Stimulated activated CD4-positive, alpha-beta T cell treated with anti-CD3 and anti-CD28 coated beads, Interleukin-1b, Interleukin-23, amount 100 ng/mL, for 4 hours (primary cell): ENCODE measurements at regions not wholly inside any gene's neighbourhood (a gene's known extent, or its start where the extent isn't known, plus 50 kb on each side); places are given as distances from the start of the nearest gene placed in this dataset.
"Not testable (repeated sequence)": the region's sequence is repeated elsewhere in the genome, so short reads cannot be mapped to it uniquely, and the experiment has no call there.

Source experiments
- DNase-seq, 2 donors: peaks; one replicate each; pipeline ENCODE4 v3.0.0-alpha.2; 2020; ENCODE audit warnings: low read depth in 2 of 2

DNA sequence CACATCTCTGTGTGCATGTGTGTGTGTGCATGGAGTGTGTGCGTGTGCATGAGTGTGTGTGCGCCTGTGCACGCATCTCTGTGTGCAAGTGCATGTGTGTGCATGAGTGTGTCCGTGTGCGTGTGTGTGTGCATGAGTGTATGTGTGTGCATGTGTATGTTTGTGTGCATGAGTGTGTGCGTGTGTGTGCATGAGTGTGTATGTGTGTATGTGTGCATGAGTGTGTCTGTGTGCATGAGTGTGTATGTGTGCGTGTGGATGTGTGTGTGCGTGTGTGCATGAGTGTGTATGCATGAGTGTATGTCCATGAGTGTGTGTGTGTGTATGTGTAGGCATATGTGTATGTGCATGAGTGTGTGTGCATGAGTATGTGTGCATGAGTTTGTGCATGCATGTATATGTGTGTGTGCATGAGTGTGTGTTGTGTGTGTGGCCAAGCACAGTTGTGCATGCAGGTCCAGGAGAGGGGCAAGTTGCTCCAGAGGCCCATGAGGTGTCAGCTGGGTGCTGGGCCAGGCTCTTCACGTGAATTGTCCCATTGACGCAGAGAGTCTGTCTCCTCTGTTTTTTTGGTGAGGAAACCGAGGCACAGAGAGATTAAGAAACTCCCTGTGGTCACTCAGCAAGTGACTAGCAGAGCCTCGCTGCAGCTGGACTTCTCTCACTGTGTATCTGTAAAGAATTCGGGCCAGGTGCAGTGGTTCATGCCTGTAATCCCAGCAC lies 75.5 kb downstream of the ASB1 start:
- no peak for DNase-seq

DNA sequence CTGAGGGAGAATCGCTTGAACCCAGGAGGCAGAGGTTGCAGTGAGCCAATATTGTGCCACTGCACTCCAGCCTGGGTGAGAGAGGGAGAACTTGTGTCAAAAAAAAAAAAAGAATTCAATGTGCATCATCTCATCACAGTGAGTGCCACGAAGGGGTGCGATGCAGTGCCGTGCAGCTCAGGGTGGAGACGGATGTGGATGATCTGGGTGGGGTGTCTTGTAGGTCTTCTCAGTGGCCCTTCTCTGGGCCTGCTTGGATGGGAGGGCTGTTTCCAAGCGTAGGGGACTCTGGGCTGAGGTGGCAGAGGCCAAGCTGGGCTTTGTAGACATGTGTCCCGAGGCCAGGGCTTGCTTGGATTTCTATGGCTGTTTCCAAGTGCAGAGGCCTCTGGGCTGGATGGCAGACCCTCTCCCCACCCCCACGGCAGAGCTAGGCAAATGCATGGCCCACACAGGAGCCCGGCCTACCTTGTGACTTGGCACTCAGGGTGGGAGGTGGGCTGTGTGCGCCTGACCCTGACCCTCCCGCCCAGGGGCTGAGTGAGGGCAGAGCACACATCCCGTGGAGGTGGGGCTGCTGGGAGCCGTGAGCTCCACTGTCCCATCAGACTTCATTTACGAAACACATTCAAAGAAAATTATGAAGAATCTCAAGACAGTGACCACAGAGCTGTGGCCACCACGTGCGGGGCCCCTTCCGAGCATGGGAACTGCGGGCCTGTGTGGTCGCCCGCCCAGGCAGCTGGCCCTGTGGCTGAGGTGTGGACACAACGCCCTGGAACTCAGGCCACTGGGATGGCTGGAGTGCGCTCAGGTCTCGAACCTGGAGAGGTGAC lies 76.4 kb downstream of the ASB1 start:
- no peak for DNase-seq

DNA sequence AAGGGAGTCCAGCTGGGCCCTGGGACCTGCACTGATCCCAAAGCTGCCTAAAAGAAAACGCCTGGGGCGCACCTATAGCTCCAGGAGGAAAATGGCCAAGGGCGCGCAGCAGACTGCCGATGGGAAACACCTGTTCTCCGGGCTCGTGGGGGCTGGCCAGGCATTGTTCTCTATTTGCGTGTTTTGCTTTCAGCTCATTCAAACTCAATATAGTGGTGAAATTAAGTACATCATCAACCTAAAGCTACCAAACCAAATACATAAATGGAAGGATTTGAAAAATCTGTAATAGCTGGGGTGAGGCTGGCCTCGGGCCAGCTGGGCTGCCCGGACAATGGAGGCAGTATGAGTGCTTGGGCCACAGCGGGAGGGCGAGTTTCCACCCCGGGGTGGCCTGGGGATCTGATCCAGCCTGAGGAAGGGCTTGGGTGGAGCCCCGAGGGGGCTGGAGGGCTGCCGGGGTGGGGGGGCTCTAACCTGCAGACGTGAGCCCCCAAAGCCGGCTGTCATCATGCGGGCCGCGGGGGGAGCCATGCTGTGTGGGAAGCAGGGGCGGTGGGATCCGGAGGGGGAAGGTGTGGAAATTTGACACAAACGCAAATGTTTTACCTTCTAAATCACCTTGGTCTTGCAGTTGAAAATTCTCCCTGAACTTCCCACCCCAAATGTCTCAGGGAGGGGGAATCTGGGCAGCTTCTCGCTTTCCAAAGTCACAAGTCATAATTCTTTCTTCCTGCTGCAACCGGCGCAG lies 77.6 kb downstream of the ASB1 start:
- DNase-seq = no peak

DNA sequence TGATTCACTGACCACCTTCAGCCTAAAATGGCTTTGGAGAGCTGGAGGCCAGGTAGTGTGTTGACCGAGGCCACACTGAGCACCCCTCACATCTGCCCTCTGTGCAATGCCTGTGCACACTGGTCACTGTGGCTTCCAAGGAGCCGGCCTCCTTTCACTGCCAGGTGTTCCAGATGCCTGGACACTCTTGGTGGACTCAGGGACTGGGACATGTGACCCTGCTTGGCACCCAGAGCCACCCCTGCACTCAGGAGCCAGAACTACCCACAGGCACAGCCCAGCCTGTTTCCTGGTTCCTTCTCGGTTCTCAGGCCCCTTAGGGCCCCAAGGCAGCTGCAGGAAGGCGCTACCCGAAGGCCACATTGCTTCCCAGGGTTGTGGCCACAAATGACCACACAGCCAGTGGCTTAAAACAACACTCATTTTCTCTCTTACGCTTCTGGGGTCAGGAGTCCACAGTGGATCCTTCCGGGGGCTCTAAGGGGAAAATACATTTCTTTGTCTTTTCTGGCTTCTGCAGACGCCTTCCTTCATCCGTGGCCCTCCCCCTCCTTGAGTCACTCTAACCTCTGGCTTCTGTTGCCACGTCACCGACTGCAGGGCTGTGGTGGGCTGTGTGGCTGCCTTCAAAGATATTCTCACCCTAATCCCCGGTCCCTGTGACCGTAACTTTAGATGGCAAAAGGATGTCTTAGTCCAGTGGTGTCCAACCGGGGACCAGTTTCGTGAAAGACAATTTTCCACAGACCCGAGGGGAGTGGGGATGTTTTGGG lies 78.6 kb downstream of the ASB1 start:
- DNase-seq = no peak

DNA sequence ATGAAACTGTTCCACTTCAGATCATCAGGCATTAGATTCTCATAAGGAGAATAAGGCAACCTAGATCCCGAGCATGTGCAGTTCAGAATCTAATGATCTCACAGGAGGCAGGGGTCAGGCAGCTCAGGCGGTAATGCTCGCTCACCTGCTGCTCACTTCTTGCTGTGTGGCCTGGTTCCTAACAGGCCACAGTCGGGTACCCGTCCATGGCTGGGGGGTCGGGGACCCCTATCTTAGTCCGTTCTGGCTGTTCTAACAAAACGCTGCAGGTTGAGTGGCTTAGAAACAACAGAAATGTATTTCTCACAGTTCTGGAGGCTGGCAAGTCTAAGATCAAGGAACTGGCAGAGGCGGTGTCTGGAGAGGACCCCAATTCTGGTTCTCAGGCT lies 79.2 kb downstream of the ASB1 start:
- no peak for DNase-seq

DNA sequence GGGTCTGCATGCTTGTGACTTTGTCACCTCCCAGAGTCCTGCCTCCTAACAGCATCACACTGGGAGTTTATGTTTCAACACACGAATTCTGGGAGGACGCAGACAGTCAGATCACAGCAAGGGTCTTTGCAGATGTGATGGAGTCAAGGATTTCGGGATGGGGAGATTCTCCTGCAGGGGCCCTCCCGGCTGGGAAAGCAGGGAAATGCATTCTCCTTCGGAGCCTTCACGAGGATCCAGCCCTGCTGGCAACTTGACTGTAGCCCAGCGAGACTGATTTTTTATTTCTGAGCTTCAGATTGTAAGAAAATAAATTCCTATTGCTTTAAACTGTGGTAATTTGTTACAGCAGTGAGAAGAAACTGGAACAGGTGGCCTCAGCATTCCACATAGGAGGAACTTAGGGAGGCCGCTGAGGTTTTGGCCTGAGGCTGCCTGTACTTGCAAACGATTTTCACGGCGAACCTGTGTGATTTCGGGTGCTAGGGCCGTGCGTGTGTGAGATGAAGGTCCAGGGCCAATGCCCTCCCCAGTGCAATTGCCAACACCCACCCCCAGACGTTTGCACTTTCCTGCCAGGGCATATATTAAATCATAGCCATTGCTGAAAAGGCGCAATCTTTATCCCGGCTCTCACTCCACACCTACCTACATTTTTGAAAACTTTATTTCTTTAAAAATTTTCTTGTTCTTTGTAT lies 79.8 kb downstream of the ASB1 start:
- no peak for DNase-seq

DNA sequence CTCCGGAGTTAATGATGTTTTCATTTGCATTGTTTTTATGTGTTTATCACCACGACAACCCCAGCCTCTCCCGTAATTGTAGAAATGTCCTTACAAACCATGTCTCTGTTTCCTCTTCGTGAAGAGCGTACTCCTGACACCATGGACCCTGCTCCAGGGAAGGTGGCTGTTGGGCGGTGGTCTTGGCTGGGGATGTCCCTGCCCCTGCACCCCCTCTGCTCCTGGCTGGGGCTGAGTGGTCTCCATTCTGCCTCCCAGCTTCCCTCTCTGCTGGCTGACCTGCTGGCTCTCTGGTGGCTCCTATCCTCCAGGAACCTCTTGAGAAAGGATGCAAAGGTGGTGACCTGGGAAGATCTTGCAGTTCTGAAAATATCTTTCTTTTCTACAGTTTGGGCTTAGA lies 81.1 kb downstream of the ASB1 start:
- DNase-seq = no peak

DNA sequence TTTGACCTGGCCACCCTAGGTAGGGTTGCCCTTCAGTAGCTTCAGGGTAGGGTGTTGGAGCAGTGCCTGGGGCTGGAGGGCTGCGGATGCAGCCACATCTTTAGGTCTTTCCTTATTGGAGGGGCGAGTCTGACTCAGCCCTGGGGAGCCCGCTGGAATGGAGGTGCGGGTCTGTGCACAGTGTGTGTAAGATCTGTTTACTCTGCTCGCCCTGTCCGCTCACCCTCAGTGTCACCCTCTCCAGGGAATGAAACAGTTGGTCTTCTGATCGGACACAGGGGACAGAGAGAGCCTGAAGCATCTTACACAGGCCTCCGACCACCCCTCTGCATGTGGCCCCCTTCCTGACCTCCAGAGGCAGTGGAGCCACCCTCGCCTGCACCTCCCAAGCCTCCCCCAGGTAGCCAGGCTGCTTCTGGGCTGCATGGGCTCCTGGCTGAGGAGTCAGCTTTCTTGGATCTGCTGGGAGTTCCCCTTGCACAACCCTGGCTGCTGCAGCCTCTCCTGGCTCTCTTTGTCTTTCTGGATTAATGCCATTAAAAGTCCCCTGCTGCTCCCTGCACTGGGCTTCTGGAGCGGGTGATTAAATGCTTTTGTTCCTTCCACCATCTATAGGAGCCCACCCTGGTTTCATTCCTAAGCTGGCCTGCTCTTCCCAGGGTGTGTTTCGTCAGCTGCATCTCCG lies 82.6 kb downstream of the ASB1 start:
- no peak for DNase-seq

DNA sequence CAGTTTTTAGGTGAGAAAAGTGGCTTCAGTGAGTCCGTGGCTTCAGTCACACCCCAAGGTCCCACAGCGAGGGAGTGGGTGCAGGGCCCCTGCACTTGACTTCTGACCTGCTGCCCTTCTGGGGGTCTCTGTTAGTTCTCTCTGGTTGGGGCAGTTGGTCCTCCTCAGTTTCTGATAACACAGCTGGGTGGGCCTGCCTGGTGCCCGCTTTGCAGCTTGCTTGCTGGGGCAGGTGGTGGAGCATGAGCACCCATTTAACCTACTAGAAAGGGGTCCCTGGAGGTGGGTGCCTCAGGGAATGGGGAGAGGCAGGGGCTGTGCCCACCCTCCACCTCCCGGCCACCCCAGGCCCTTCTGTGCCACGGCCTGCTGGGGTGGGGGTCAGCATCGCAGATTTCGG lies 83.2 kb downstream of the ASB1 start:
- DNase-seq = no peak

DNA sequence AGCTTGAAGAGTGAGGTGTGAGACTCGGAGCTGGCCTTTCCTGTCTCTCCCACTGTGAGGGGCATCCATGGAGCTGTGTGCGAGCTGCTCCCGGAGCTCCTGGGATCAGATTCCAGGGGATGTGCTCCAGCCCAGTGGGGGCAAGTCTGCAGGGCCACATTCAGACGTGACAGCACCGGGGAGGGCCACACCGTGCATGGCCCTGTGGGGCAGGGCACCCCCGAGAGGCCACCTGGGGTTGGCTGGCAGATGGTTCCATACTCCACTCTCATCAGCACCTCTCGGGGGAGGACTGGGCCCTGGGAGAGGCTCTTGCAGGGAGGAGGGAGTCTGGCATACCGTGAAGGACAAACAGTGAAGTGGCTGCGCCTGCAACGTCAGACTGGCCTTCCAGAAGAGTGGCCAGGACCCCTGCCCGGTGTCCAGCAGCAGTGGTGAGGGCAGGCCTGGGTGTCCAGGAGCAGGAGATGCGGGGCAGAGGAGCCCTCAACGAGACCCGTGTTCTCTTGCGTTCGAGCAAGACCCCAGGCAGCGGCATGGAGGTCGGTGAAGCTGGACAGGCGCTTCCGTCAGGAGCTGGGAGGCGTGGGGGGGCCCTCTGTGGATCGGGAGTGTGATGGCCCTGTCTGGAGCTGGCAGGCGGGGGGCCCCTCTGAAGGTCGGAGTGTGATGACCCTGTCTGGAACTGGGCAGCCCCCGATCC lies 84.3 kb downstream of the ASB1 start:
- DNase-seq = no peak

DNA sequence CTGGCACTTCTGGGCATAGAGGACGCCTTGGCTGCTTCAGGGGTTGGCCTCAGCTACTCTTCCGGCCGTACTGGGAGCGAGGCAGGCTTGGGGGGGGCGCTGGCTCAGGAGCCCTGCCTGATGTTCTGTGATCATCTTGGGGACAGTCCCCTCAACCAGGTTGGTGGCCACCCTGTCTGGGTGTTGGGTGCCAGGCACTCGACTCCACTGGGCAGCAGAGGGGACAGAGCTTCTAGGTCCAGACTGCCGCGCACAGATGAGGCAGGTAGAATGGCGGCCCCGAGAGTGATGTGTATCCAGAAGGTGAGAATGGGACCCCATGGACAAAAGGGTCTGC lies 84.9 kb downstream of the ASB1 start:
- no peak for DNase-seq

DNA sequence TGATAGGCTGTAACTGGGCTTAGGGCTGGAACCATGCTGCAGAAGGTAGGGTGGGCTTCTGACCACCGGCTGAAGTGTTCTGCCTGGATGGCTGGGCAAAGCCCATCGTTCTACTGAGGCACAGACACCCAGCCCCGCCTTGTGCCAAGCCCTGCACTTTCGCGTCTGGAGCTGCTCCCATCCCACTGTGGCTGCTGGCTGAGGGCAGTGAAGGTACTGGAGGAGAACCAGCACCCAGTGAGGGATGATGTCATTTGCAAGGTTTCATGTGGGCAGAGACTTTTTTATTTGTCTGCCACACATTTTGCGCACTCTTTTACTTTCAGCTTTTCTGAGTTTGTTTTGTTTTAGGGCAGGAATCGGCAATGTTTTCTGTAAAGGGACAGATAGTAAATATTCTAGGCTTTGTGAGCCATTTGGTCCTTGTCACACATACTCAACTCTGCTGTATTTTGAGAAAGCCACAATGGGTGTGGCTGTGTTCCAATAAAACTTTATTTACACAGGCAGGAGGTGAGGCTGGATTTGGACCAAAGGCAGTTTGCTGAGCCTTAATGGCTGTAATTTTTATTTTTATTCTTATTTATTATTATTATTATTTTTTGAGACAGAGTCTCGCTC lies 85.6 kb downstream of the ASB1 start:
- no peak for DNase-seq

DNA sequence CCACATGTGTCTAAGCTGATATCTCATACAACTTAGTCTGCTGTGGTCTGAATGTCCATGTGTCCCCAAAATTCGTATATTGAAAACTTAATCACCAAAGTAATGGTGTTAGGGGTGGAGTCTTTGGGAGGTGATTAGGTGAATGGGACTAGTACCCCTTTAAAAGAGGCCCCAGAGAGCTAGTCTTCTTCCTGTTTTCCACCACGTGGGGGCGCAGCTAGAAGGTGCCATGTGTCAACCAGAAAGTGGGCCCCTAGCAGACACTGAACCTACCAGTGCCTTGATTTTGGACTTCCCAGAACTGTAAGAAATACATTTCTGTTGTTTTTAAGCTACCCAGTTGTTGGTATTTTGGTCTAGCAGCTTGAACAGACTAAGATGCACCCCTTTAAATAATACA lies 86.6 kb downstream of the ASB1 start:
- no peak for DNase-seq

DNA sequence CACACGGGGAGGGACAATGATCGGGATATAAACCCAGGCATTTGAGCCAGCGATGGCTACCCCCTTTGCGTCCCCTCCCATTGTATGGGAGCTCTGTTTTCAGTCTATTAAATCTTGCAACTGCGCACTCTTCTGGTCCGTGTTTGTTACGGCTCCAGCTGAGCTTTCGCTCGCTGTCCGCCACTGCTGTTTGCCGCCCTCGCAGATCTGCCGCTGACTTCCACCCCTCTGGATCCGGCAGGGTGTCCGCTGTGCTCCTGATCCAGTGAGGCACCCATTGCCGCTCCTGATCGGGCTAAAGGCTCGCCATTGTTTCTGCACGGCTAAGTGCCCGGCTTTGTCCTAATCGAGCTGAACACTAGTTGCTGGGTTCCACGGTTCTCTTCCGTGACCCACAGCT lies 87.3 kb downstream of the ASB1 start:
- DNase-seq = not testable (repeated sequence)

DNA sequence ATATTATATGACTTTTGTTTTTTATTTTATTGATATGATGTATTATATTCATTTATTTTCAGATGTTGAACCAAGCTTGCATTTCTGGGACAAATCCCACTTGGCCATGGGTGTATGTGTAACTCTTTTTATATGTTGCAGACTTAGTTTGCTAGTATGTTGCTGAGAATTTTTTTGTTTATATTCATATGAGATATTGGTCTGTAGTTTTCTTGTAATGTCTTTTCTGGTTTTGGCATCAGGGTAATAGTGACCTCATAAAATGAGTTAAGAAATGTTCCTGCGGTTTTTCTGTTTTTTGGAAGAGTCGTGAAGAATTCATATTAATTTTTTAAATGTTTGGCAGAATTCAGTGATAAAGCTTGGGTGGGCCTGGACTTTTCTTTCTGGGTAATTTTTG lies 88.7 kb downstream of the ASB1 start:
- no peak for DNase-seq

DNA sequence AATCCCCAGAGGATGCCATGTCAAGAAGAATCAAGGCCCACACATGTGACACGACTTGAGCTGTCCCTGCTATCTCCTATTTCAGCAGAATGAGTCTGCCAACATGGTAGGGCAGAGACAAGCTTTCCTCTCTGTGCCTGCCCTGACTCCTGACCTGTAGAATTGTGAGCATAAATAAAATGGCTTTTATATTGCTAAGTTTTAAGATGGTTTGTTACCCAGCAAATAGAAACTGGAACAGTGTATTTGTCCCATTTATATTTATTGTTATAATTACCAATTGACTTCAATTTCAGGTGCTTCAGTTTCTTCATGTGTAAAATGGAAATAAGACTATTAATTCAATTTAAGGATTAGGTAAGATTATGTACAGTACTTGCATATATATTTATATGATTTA lies 90.5 kb downstream of the ASB1 start:
- no peak for DNase-seq

DNA sequence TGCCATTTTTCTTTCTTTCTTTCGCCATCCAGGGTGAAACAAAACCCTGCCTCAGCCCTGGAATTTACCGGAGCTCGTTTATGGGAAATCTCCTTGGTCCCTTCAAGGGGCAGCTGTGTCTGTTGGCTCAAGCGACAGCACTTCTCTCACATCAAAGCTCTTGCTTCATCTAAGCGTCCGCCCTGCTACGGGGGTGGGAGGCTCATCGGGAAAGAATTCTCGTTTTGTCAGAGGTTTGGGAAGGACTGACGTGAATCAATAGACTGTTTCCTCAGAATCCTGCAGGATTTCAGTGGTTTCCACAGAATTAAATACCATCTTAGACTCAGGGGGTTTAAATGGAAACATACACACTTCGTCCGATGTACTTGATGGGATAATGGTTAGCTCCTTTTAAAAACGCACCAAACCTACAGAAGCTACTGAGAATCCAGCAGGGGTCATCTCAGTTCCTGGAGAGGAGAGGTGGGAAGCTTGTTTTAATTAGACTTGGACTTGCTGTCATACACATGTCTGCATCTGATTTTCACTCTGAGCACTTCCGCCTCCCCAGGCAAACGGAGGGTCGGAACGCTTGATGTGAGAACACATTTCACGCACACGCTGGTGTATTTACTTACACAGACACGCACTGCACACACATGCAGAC lies 91.6 kb downstream of the ASB1 start:
- no peak for DNase-seq

DNA sequence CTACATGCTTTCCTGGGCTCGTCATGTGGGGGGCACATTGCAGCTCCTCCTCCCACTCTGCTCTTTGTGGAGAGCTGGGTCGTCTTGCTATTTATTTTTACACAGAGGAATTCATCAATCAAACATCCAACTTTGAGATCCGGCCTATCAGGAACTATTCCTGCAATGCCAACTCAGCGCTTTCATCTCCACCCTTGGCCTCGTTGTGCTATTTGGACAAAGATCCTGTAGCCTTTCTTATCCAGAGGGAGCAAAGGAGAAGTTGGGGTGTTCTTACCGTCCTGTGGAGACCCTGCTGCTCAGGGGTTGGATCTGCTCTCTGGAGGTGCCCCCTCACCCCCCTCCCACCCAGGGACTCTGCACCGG lies 92.1 kb downstream of the ASB1 start:
- DNase-seq = no peak

DNA sequence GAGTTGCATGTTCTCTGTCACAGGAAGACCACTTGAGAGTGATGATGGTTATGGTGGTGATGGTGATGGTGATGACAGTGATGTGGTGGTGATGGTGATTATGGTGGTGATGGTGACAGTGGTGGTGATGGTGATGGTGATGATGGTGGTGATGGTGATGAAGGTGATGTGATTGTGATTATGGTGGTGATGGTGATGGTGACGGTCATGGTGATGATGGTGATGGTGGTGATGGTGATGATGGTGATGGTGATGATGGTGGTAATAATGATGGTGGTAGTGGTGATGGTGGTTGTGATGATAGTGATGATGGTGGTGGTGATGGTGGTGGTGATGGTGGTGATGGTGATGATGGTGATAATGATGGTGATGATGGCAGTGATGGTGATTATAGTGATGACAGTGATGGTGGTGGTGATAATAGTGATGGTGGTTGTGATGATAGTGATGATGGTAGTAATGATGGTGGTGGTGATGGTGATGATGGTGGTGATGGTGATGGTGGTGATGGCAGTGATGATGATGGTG lies 93.7 kb downstream of the ASB1 start:
- no peak for DNase-seq
